K562 (cell line): ENCODE measurements at regions not wholly inside any gene's neighbourhood (a gene's known extent, or its start where the extent isn't known, plus 50 kb on each side); places are given as distances from the start of the nearest gene placed in this dataset.

ENCODE experiments used
- ATAC-seq: fragments of 200-7000 bp; cut with Tn5 transposase; 3 replicates; pipeline ENCODE4 v1.9.1; 2020; ENCODE audit warnings: moderate library complexity
- BruUV-seq: library from RNA; stranded (reverse); fragments of 400-500 nt; replicated peaks from 2 replicates; lab custom pipeline; 2021; lab: Mats Ljungman, UMichigan
- CTCF ChIA-PET: fragments of 300-600 bp; formaldehyde crosslinking; extraction: SDS; loops from one replicate; lab custom pipeline; 2021; ENCODE audit warnings: low intra/inter-chr PET ratio; lab: Yijun Ruan, JAX
- POLR2A ChIA-PET: fragments of 300-600, 350-650 bp; sonication (Branson Sonifier 250); formaldehyde crosslinking; extraction: SDS; loops from one replicate; lab custom pipeline; 2021; ENCODE audit warnings: antibody characterized with exemption, inconsistent platforms; lab: Yijun Ruan, JAX
- DNase-seq, 4 experiments: peaks; one replicate each; pipeline versions ENCODE4 v3.0.0 to v3.0.0-alpha.2; 2011 to 2018; ENCODE audit warnings: low spot score in 3 of 4, mixed read lengths in 3 of 4; ENCODE audit errors: extremely low read depth in 1 of 4
- FAIRE-seq: peaks from 2 replicates; lab custom pipeline; 2011; peaks lifted over from hg19 to GRCh38; lab: Jason Lieb, UNC
- H2AFZ ChIP-seq: 2 replicates; pipeline ENCODE4 v1.6.0; 2011; ENCODE audit warnings: low read depth, low read length, control low read depth, inconsistent platforms
- H3K27ac ChIP-seq: fragments of 200-600 bp; 3 replicates; pipeline ENCODE4 v1.8.0; 2011; ENCODE audit warnings: low read depth, mild to moderate bottlenecking, control low read depth, inconsistent platforms, low read length, moderate library complexity, mixed read lengths; ENCODE audit errors: extremely low read depth
- H3K27me3 ChIP-seq, 2 experiments: fragments of 300-600 bp in 1 of 2; 2 replicates in 1 of 2; 3 replicates in 1 of 2; pipeline versions ENCODE4 v1.6.0 to v1.8.0; 2011; ENCODE audit warnings: inconsistent platforms in 2 of 2, low read length in 2 of 2, mild to moderate bottlenecking in 1 of 2, mixed read lengths in 1 of 2, moderate library complexity in 1 of 2; ENCODE audit not compliant: control insufficient read depth in 2 of 2, insufficient read depth in 2 of 2
- H3K36me3 ChIP-seq: fragments of 300-600 bp; 3 replicates; pipeline ENCODE4 v1.8.0; 2011; ENCODE audit warnings: mild to moderate bottlenecking, low read length, inconsistent platforms; ENCODE audit not compliant: control insufficient read depth, insufficient read depth
- H3K4me1 ChIP-seq, 2 experiments: fragments of 200-600 bp in 1 of 2; replicated peaks in 1 of 2; 2 replicates in 1 of 2; 3 replicates in 1 of 2; pipeline versions ENCODE4 v1.5.1 to v1.8.0; 2011; ENCODE audit warnings: inconsistent platforms in 2 of 2, low read length in 2 of 2, mild to moderate bottlenecking in 1 of 2, mixed read lengths in 1 of 2, moderate library complexity in 1 of 2; ENCODE audit not compliant: control insufficient read depth in 2 of 2, insufficient read depth in 2 of 2
- H3K4me2 ChIP-seq: 2 replicates; pipeline ENCODE4 v1.6.1; 2011; ENCODE audit warnings: low read length, control low read depth, inconsistent platforms, mixed read lengths; ENCODE audit not compliant: insufficient read depth
- H3K4me3 ChIP-seq: fragments of 200-600 bp; sonication (generic), shearing (Covaris generic); 2 replicates; pipeline ENCODE4 v1.5.1; 2016; ENCODE audit warnings: control low read depth, inconsistent platforms
- H3K79me2 ChIP-seq: fragments of 200-600 bp; 3 replicates; pipeline ENCODE4 v1.8.0; 2011; ENCODE audit warnings: low read length, inconsistent platforms; ENCODE audit not compliant: control insufficient read depth, insufficient read depth
- H3K9ac ChIP-seq, 2 experiments: 2 replicates each; pipeline versions ENCODE4 v1.6.0 to v1.6.1; 2011; ENCODE audit warnings: low read depth in 2 of 2, low read length in 2 of 2, control low read depth in 1 of 2, inconsistent platforms in 1 of 2, mild to moderate bottlenecking in 1 of 2, mixed read lengths in 1 of 2; ENCODE audit not compliant: insufficient read depth in 1 of 2
- H3K9me1 ChIP-seq: one replicate; pipeline ENCODE4 v1.6.0; 2011; ENCODE audit warnings: inconsistent platforms, mild to moderate bottlenecking, low read length, moderate library complexity; ENCODE audit not compliant: control insufficient read depth, insufficient read depth
- H3K9me3 ChIP-seq: replicated peaks from 2 replicates; pipeline ENCODE4 v1.5.1; 2011; ENCODE audit warnings: low read depth, low read length, inconsistent platforms; ENCODE audit not compliant: control insufficient read depth, insufficient read depth
- H4K20me1 ChIP-seq: replicated peaks from 2 replicates; pipeline ENCODE4 v1.6.1; 2011; ENCODE audit warnings: low read length, inconsistent platforms, mixed read lengths; ENCODE audit not compliant: control insufficient read depth, insufficient read depth
- CAMTA2 ChIP-seq: fragments of 250-450 bp; sonication (Bioruptor Pico); conservative IDR thresholded peaks from 2 replicates; pipeline ENCODE4 v1.5.1; 2022
- KDM5B ChIP-seq: fragments of 200-600 bp; sonication (generic); IDR thresholded peaks from 2 replicates; pipeline ENCODE4 v1.6.1; 2012; ENCODE audit warnings: low read depth, mild to moderate bottlenecking, moderate library complexity, low read length, control low read depth, inconsistent platforms; ENCODE audit not compliant: insufficient replicate concordance
- MED1 ChIP-seq: sonication (generic); formaldehyde crosslinking; IDR thresholded peaks from 2 replicates; pipeline ENCODE4 v1.8.1; 2023; ENCODE audit warnings: missing genetic modification reagents, borderline replicate concordance
- PHB2 ChIP-seq: fragments of 450-650 bp; IDR thresholded peaks from 2 replicates; pipeline ENCODE4 v1.6.1; 2017; ENCODE audit warnings: low read depth
- ZFP36 ChIP-seq: fragments of 150-350 bp; IDR thresholded peaks from 2 replicates; pipeline ENCODE4 v1.6.1; 2018; ENCODE audit warnings: low read length, low read depth; ENCODE audit not compliant: partially characterized antibody
- ZNF436 ChIP-seq: fragments of 250-450, 450-650 bp; sonication (Bioruptor Pico); formaldehyde crosslinking; IDR thresholded peaks from 2 replicates; pipeline ENCODE4 v1.7.0; 2020; ENCODE audit warnings: mild to moderate bottlenecking
- WGBS: fragments of 100-300 bp; shearing (Covaris generic); methylation state at CpG from one replicate; pipeline ENCODE4 v1.1.6; 2016; ENCODE audit warnings: low coverage, mixed read lengths; ENCODE audit not compliant: insufficient coverage; ENCODE audit errors: missing lambda C conversion rate; 5-methylcytosine and 5-hydroxymethylcytosine counted together
- in situ Hi-C: fragments of 300-500 bp; cut with MboI; formaldehyde crosslinking; loops from 4 replicates; pipeline ENCODE4 v1.15.0; 2018; ENCODE audit warnings: inconsistent platforms, mixed read lengths
- intact Hi-C: fragments of 100-400 bp; cut with micrococcal nuclease; formaldehyde crosslinking; loops from 2 replicates; pipeline ENCODE4 v1.14.2; 2022
- TF ChIP-seq, protein P1 (sequence below): fragments of 250-450 bp; sonication (Bioruptor Pico); IDR thresholded peaks from 2 replicates; pipeline ENCODE4 v1.9.0; 2021; ENCODE audit warnings: mild to moderate bottlenecking
- TF ChIP-seq, protein P2 (sequence below): fragments of 250-450 bp; sonication (Bioruptor Pico); IDR thresholded peaks from 2 replicates; pipeline ENCODE4 v1.4.0; 2020
- TF ChIP-seq, protein P3 (sequence below): sonication (generic); formaldehyde crosslinking; IDR thresholded peaks from 2 replicates; pipeline ENCODE4 v1.8.0; 2022; ENCODE audit warnings: missing genetic modification reagents, mild to moderate bottlenecking, moderate library complexity, borderline replicate concordance
- TF ChIP-seq, protein P4 (sequence below): fragments of 250-450 bp; sonication (Bioruptor Pico); IDR thresholded peaks from 2 replicates; pipeline ENCODE4 v1.4.0; 2020
- TF ChIP-seq, protein P5 (sequence below): fragments of 450-650 bp; formaldehyde crosslinking; IDR thresholded peaks from 2 replicates; pipeline ENCODE4 v1.4.0; 2020; ENCODE audit warnings: mild to moderate bottlenecking, mixed read lengths

DNA sequence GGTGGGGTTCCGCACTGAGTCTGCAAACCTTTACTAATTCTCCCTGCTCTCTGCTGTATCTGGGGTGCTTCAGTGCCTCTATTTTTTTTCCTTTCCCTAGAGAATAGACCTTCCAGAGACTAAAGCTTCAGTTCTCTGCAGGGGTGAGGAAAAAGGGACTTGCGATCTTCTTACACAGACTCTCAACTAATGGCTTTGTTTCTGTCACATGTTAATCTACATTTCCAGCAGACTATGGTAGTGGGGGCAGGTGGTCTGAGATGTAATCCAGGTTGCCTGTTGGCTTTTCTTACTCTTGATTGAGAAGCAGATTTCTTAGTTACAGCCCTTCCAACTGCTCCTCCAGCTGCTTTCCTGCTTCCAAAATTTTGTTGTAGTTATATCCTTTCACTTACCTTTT is 229.0 kb upstream of the NLRP1 start (continued):
- TF ChIP-seq, protein P1, sequence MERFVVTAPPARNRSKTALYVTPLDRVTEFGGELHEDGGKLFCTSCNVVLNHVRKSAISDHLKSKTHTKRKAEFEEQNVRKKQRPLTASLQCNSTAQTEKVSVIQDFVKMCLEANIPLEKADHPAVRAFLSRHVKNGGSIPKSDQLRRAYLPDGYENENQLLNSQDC = no peak
- no peak for TF ChIP-seq CAMTA2 (CRISPR knock-in tag)
- TF ChIP-seq, protein P2, sequence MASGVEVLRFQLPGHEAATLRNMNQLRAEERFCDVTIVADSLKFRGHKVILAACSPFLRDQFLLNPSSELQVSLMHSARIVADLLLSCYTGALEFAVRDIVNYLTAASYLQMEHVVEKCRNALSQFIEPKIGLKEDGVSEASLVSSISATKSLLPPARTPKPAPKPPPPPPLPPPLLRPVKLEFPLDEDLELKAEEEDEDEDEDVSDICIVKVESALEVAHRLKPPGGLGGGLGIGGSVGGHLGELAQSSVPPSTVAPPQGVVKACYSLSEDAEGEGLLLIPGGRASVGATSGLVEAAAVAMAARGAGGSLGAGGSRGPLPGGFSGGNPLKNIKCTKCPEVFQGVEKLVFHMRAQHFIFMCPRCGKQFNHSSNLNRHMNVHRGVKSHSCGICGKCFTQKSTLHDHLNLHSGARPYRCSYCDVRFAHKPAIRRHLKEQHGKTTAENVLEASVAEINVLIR (CRISPR knock-in tag) = no peak
- TF ChIP-seq ZNF436 (CRISPR knock-in tag) = no peak
- TF ChIP-seq KDM5B = no peak
- TF ChIP-seq, protein P3, sequence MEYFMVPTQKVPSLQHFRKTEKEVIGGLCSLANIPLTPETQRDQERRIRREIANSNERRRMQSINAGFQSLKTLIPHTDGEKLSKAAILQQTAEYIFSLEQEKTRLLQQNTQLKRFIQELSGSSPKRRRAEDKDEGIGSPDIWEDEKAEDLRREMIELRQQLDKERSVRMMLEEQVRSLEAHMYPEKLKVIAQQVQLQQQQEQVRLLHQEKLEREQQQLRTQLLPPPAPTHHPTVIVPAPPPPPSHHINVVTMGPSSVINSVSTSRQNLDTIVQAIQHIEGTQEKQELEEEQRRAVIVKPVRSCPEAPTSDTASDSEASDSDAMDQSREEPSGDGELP (CRISPR knock-in tag) = no peak
- TF ChIP-seq PHB2 = no peak

DNA sequence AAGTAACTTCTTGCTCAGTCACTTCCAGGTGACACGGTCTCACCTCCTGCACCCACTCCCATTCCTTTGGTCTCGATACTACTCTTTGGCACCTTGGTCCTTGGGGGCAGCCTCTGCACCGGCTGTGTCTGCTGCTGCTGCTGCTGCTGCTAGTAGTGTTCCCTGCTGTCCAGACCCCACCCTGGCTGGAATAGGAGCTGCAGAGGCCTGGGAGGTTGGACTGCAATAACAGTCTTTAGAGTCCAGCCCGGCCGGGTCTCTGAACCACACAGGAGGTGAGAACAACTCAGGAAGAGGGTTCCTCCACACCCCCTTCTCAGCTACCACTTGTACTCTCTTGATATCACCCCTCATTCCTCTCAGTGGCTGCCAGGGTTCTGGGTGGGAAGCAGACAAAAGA is 231.1 kb upstream of the NLRP1 start:
- H3K79me2 ChIP-seq = no peaks in the 10 kb centered on the region
- H3K27me3 ChIP-seq = no peaks in the 10 kb centered on the region
- H3K9ac ChIP-seq = no peak overlapping the region
- H4K20me1 ChIP-seq = no peaks in the 10 kb centered on the region
- no peak overlapping the region for H2AFZ ChIP-seq
- no peak overlapping the region for H3K4me2 ChIP-seq
- H3K36me3 ChIP-seq = no peaks in the 10 kb centered on the region
- H3K4me3 ChIP-seq = no peak overlapping the region
- no peak overlapping the region for H3K27ac ChIP-seq
- 0% methylated on average over 4 of the region's 5 CpGs for WGBS
- H3K9me3 ChIP-seq = no peaks in the 10 kb centered on the region
- intact Hi-C loops = no loop called here
- ChIA-PET CTCF (no interaction called here), POLR2A (no interaction called here)
- no peaks in the 10 kb centered on the region for H3K9me1 ChIP-seq
- in situ Hi-C loops = no loop called here
- no peaks in the 10 kb centered on the region for H3K4me1 ChIP-seq
- DNase-seq (no peak), FAIRE-seq (no peak), ATAC-seq (no peak)
- BruUV-seq = no TSS peak
- TF ChIP-seq ZFP36 = no peak
- TF ChIP-seq, protein P4, sequence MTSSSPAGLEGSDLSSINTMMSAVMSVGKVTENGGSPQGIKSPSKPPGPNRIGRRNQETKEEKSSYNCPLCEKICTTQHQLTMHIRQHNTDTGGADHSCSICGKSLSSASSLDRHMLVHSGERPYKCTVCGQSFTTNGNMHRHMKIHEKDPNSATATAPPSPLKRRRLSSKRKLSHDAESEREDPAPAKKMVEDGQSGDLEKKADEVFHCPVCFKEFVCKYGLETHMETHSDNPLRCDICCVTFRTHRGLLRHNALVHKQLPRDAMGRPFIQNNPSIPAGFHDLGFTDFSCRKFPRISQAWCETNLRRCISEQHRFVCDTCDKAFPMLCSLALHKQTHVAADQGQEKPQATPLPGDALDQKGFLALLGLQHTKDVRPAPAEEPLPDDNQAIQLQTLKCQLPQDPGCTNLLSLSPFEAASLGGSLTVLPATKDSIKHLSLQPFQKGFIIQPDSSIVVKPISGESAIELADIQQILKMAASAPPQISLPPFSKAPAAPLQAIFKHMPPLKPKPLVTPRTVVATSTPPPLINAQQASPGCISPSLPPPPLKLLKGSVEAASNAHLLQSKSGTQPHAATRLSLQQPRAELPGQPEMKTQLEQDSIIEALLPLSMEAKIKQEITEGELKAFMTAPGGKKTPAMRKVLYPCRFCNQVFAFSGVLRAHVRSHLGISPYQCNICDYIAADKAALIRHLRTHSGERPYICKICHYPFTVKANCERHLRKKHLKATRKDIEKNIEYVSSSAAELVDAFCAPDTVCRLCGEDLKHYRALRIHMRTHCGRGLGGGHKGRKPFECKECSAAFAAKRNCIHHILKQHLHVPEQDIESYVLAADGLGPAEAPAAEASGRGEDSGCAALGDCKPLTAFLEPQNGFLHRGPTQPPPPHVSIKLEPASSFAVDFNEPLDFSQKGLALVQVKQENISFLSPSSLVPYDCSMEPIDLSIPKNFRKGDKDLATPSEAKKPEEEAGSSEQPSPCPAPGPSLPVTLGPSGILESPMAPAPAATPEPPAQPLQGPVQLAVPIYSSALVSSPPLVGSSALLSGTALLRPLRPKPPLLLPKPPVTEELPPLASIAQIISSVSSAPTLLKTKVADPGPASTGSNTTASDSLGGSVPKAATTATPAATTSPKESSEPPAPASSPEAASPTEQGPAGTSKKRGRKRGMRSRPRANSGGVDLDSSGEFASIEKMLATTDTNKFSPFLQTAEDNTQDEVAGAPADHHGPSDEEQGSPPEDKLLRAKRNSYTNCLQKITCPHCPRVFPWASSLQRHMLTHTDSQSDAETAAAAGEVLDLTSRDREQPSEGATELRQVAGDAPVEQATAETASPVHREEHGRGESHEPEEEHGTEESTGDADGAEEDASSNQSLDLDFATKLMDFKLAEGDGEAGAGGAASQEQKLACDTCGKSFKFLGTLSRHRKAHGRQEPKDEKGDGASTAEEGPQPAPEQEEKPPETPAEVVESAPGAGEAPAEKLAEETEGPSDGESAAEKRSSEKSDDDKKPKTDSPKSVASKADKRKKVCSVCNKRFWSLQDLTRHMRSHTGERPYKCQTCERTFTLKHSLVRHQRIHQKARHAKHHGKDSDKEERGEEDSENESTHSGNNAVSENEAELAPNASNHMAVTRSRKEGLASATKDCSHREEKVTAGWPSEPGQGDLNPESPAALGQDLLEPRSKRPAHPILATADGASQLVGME (CRISPR knock-in tag) = no peak
- TF ChIP-seq, protein P5, sequence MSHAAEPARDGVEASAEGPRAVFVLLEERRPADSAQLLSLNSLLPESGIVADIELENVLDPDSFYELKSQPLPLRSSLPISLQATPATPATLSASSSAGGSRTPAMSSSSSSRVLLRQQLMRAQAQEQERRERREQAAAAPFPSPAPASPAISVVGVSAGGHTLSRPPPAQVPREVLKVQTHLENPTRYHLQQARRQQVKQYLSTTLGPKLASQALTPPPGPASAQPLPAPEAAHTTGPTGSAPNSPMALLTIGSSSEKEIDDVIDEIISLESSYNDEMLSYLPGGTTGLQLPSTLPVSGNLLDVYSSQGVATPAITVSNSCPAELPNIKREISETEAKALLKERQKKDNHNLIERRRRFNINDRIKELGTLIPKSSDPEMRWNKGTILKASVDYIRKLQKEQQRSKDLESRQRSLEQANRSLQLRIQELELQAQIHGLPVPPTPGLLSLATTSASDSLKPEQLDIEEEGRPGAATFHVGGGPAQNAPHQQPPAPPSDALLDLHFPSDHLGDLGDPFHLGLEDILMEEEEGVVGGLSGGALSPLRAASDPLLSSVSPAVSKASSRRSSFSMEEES (CRISPR knock-in tag) = no peak
- TF ChIP-seq MED1 = no peak
